HEK293 (cell line): ENCODE measurements at regions not wholly inside any gene's neighbourhood (a gene's known extent, or its start where the extent isn't known, plus 50 kb on each side); places are given as distances from the start of the nearest gene placed in this dataset.

Experiments used
- CTCF ChIA-PET: fragments of 350-600 bp; formaldehyde crosslinking; extraction: SDS; loops from one replicate; lab custom pipeline; 2021; ENCODE audit warnings: antibody characterized with exemption; lab: Yijun Ruan, JAX
- POLR2A ChIA-PET: fragments of 300-600 bp; formaldehyde crosslinking; extraction: SDS; loops from one replicate; lab custom pipeline; 2020; ENCODE audit warnings: antibody characterized with exemption, inconsistent platforms; lab: Yijun Ruan, JAX
- H3K27ac ChIP-seq: fragments of 200-500 bp; sonication (Bioruptor generic); 2 replicates; pipeline ENCODE4 v1.5.1; 2014; ENCODE audit warnings: low read depth, low read length, control low read depth, inconsistent platforms; ENCODE audit errors: extremely low read depth
- H3K36me3 ChIP-seq, 2 experiments: fragments of 200-500 bp in 1 of 2; sonication (Bioruptor generic) in 1 of 2; 1 replicate in 1 of 2; 2 replicates in 1 of 2; pipeline ENCODE4 v1.5.1; 2014 to 2017; ENCODE audit warnings: inconsistent platforms in 2 of 2, low read length in 2 of 2; ENCODE audit not compliant: control insufficient read depth in 2 of 2, insufficient read depth in 1 of 2
- H3K4me1 ChIP-seq: fragments of 200-500 bp; sonication (Bioruptor generic); 2 replicates; pipeline ENCODE4 v1.5.1; 2014; ENCODE audit warnings: mild to moderate bottlenecking, low read length, inconsistent platforms; ENCODE audit not compliant: control insufficient read depth, insufficient read depth
- H3K4me3 ChIP-seq: 2 replicates; pipeline ENCODE4 v1.5.1; 2011; ENCODE audit warnings: low read depth, mild to moderate bottlenecking, control low read depth, low read length, moderate library complexity
- H3K9me3 ChIP-seq: fragments of 200-500 bp; sonication (Bioruptor generic); 2 replicates; pipeline ENCODE4 v1.5.1; 2014; ENCODE audit warnings: low read depth, low read length, inconsistent platforms; ENCODE audit not compliant: control insufficient read depth, insufficient read depth
- BCL11B ChIP-seq: fragments of 450-650 bp; formaldehyde crosslinking; IDR thresholded peaks from 2 replicates; pipeline ENCODE4 v1.5.1; 2016; ENCODE audit warnings: low read depth, missing biosample characterization, missing genetic modification characterization
- EGR2 ChIP-seq: fragments of 450-650 bp; formaldehyde crosslinking; IDR thresholded peaks from 2 replicates; pipeline ENCODE4 v1.5.1; 2016; ENCODE audit warnings: low read depth, missing biosample characterization, missing genetic modification characterization
- OSR2 ChIP-seq: fragments of 450-650 bp; formaldehyde crosslinking; IDR thresholded peaks from 2 replicates; pipeline ENCODE4 v1.5.1; 2016; ENCODE audit warnings: missing biosample characterization, missing genetic modification characterization
- SP2 ChIP-seq: fragments of 450-650 bp; formaldehyde crosslinking; IDR thresholded peaks from 2 replicates; pipeline ENCODE4 v1.5.1; 2016; ENCODE audit warnings: missing biosample characterization, missing genetic modification characterization
- ZBTB1 ChIP-seq: fragments of 450-650 bp; formaldehyde crosslinking; IDR thresholded peaks from 2 replicates; pipeline ENCODE4 v1.5.1; 2016; ENCODE audit warnings: missing biosample characterization, missing genetic modification characterization
- ZBTB6 ChIP-seq: fragments of 450-650 bp; formaldehyde crosslinking; IDR thresholded peaks from 2 replicates; pipeline ENCODE4 v1.5.1; 2017; ENCODE audit warnings: missing biosample characterization, missing genetic modification characterization
- ZNF223 ChIP-seq: fragments of 450-650 bp; formaldehyde crosslinking; IDR thresholded peaks from 2 replicates; pipeline ENCODE4 v1.5.1; 2016; ENCODE audit warnings: missing biosample characterization, missing genetic modification characterization
- ZNF23 ChIP-seq: fragments of 450-650 bp; formaldehyde crosslinking; IDR thresholded peaks from 2 replicates; pipeline ENCODE4 v1.5.1; 2016; ENCODE audit warnings: missing biosample characterization, missing genetic modification characterization, borderline replicate concordance
- ZNF239 ChIP-seq: fragments of 450-650 bp; formaldehyde crosslinking; IDR thresholded peaks from 2 replicates; pipeline ENCODE4 v1.5.1; 2016; ENCODE audit warnings: missing biosample characterization, missing genetic modification characterization
- ZNF354C ChIP-seq: fragments of 450-650 bp; formaldehyde crosslinking; IDR thresholded peaks from 2 replicates; pipeline ENCODE4 v1.5.1; 2016; ENCODE audit warnings: missing biosample characterization, missing genetic modification characterization, low read depth, borderline replicate concordance
- ZNF596 ChIP-seq: fragments of 450-650 bp; IDR thresholded peaks from 2 replicates; pipeline ENCODE4 v1.5.0; 2018; ENCODE audit warnings: missing biosample characterization, mild to moderate bottlenecking, missing genetic modification characterization, moderate library complexity
- ZNF660 ChIP-seq: fragments of 450-650 bp; IDR thresholded peaks from 2 replicates; pipeline ENCODE4 v1.5.1; 2018; ENCODE audit warnings: missing biosample characterization, mild to moderate bottlenecking, missing genetic modification characterization
- ZNF776 ChIP-seq: fragments of 450-650 bp; formaldehyde crosslinking; IDR thresholded peaks from 2 replicates; pipeline ENCODE4 v1.5.0; 2017; ENCODE audit warnings: missing biosample characterization, missing genetic modification characterization, borderline replicate concordance
- ZNF791 ChIP-seq: fragments of 450-650 bp; formaldehyde crosslinking; IDR thresholded peaks from 2 replicates; pipeline ENCODE4 v1.5.1; 2016; ENCODE audit warnings: missing biosample characterization, missing genetic modification characterization
- ZNF830 ChIP-seq: fragments of 450-650 bp; IDR thresholded peaks from 2 replicates; pipeline ENCODE4 v1.5.0; 2018; ENCODE audit warnings: missing biosample characterization, missing genetic modification characterization, low read depth, mild to moderate bottlenecking, moderate library complexity
- ZSCAN30 ChIP-seq: fragments of 450-650 bp; IDR thresholded peaks from 2 replicates; pipeline ENCODE4 v1.5.1; 2018; ENCODE audit warnings: missing biosample characterization, mild to moderate bottlenecking, missing genetic modification characterization, moderate library complexity
- TF ChIP-seq, protein P1 (sequence below): fragments of 450-650 bp; formaldehyde crosslinking; IDR thresholded peaks from 2 replicates; pipeline ENCODE4 v1.5.1; 2017; ENCODE audit warnings: missing biosample characterization, missing genetic modification characterization
- TF ChIP-seq, protein P2 (sequence below): fragments of 450-650 bp; formaldehyde crosslinking; IDR thresholded peaks from 2 replicates; pipeline ENCODE4 v1.5.1; 2016; ENCODE audit warnings: missing biosample characterization, missing genetic modification characterization
- TF ChIP-seq, protein P3 (sequence below): fragments of 450-650 bp; formaldehyde crosslinking; IDR thresholded peaks from 2 replicates; pipeline ENCODE4 v1.5.1; 2016; ENCODE audit warnings: missing biosample characterization, missing genetic modification characterization

- TF ChIP-seq EGR2 (tag by site-specific recombination) (no peak), ZNF354C (no peak), ZNF660 (tag by site-specific recombination) (no peak), ZNF830 (tag by site-specific recombination) (no peak)
These were observed 142.8 kb upstream of the RAI2 start (continued) for GRCh38 chrX:18003876-18004275.

DNA sequence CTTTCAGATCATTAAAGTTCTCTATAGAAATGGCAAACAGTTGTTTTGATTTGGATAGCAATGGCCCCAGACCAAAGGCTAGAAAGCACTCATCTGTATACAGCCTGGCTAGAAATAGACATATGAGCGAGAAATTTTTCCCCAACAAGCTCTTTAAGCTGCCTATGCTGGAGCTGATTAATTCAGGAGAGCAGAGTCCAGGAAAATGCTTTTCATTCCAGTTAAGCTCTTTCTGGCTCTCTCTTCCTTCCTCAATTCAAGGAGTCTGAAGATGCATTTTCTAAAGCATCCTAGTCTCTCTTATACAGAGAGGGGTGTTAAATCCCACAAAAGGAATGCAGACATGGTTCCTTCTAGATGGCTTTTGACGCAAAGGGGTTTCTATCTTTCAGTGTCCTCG lies 141.7 kb upstream of the RAI2 start:
- no peak overlapping the region for H3K27ac ChIP-seq
- no peaks in the 10 kb centered on the region for H3K36me3 ChIP-seq
- no peaks in the 10 kb centered on the region for H3K9me3 ChIP-seq
- ChIA-PET POLR2A (no interaction called here), CTCF (interaction anchor here (0.6 to 0.9 kb wide), 2 partner anchors 58 to 111 kb away, joined by 3 read pairs; no protein-coding TSS in a partner anchor)
- no peak overlapping the region for H3K4me3 ChIP-seq
- TF ChIP-seq OSR2 (tag by site-specific recombination) (no peak), ZNF791 (no peak), ZNF223 (tag by site-specific recombination) (no peak), ZNF776 (tag by site-specific recombination) (no peak), SP2 (tag by site-specific recombination) (no peak), ZNF596 (tag by site-specific recombination) (no peak)
- H3K4me1 ChIP-seq: no peaks in the 10 kb centered on the region

DNA sequence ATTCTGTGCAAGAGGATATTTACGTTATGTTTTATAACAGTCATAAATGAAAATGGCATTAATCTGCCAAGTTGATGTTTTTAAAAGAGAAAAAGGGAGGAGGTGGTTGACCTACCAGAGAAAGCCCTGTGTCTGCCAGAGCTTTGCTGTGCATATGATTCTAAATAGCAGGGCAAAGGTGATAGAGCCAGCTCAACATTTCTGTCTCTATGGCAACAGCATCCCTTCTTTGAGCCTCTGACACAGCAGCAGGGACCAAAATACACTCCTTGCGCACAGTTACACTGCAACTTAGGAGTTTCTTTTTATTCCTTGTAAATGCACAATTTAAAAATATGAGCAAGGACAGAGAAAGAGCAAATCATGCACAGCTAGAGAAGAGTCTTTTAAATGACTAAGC lies 133.3 kb upstream of the RAI2 start:
- Histone ChIP-seq H3K36me3 (no peaks in the 10 kb centered on the region), H3K4me1 (no peaks in the 10 kb centered on the region), H3K27ac (no peak overlapping the region), H3K4me3 (no peak overlapping the region), H3K9me3 (no peaks in the 10 kb centered on the region)
- TF ChIP-seq, protein P1, sequence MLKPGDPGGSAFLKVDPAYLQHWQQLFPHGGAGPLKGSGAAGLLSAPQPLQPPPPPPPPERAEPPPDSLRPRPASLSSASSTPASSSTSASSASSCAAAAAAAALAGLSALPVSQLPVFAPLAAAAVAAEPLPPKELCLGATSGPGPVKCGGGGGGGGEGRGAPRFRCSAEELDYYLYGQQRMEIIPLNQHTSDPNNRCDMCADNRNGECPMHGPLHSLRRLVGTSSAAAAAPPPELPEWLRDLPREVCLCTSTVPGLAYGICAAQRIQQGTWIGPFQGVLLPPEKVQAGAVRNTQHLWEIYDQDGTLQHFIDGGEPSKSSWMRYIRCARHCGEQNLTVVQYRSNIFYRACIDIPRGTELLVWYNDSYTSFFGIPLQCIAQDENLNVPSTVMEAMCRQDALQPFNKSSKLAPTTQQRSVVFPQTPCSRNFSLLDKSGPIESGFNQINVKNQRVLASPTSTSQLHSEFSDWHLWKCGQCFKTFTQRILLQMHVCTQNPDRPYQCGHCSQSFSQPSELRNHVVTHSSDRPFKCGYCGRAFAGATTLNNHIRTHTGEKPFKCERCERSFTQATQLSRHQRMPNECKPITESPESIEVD (tag by site-specific recombination): peak; percentile 58
- TF ChIP-seq BCL11B (tag by site-specific recombination): no peak
- TF ChIP-seq ZNF239 (tag by site-specific recombination): no peak
- no peak for TF ChIP-seq ZNF354C
- TF ChIP-seq, protein P2, sequence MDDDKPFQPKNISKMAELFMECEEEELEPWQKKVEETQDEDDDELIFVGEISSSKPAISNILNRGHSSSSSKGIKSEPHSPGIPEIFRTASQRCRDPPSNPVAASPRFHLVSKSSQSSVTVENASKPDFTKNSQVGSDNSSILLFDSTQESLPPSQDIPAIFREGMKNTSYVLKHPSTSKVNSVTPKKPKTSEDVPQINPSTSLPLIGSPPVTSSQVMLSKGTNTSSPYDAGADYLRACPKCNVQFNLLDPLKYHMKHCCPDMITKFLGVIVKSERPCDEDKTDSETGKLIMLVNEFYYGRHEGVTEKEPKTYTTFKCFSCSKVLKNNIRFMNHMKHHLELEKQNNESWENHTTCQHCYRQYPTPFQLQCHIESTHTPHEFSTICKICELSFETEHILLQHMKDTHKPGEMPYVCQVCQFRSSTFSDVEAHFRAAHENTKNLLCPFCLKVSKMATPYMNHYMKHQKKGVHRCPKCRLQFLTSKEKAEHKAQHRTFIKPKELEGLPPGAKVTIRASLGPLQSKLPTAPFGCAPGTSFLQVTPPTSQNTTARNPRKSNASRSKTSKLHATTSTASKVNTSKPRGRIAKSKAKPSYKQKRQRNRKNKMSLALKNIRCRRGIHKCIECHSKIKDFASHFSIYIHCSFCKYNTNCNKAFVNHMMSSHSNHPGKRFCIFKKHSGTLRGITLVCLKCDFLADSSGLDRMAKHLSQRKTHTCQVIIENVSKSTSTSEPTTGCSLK (tag by site-specific recombination): no peak
- no peak for TF ChIP-seq ZBTB1 (tag by site-specific recombination)
- peak; percentile 87 for TF ChIP-seq ZBTB6 (tag by site-specific recombination)
- no peak for TF ChIP-seq ZNF23 (tag by site-specific recombination)
- TF ChIP-seq ZSCAN30 (tag by site-specific recombination): no peak
- TF ChIP-seq, protein P3, sequence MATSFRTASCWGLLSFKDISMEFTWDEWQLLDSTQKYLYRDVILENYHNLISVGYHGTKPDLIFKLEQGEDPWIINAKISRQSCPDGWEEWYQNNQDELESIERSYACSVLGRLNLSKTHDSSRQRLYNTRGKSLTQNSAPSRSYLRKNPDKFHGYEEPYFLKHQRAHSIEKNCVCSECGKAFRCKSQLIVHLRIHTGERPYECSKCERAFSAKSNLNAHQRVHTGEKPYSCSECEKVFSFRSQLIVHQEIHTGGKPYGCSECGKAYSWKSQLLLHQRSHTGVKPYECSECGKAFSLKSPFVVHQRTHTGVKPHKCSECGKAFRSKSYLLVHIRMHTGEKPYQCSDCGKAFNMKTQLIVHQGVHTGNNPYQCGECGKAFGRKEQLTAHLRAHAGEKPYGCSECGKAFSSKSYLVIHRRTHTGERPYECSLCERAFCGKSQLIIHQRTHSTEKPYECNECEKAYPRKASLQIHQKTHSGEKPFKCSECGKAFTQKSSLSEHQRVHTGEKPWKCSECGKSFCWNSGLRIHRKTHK (tag by site-specific recombination): no peak
- ChIA-PET POLR2A (no interaction called here), CTCF (no interaction called here)
